ENCODE measurements at regions not wholly inside any gene's neighbourhood (a gene's known extent, or its start where the extent isn't known, plus 50 kb on each side); places are given as distances from the start of the nearest gene placed in this dataset.
A peak's percentile ranks its signal among the peaks of the same experiment; 100 is the strongest.

DNA sequence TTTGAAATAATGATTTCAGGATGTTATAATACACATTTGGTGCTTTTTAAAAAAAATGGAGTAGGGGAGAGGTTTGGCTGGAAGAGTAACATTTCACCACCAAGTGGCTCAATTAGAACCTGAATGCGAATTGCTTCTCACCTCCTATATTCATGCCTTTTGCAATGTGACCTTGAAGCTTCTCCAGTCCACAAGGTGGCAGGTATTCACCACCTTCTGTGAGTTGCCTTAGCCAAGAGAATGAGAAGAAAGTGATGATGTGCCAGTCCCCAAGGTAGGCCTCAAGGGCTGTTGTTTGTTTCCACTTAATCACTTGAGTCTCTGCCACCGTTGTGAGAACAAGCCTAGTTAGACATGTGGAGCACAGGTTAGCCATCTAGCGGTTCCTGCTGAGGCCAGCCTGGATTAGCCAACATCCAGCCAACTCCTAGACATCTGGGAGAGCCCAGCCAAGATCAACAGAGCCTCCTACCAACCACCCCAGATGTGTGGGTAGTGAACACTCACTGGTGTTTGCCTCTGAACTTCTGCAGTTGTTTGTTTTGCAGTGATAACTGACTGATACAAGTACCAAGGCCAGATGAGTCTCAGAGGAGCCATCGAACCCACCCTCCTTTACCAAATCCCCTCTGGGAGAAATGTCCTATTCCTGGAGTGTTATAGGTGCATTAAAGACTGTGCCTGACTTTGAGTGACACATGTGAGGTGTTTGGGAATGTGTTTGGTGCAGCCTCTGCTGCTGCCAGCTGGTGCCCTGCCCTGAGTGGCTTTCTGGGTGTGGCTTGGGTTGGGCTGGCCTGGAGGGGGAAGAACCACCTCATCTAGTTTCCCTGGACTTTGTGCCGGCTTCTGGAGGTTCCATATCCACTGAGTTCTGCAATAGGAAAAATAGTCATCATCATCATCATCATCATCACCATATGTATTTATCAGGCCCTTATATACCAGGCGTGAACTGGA lies 132.5 kb upstream of the RFLNA start:
- no peak for DNase-seq

DNA sequence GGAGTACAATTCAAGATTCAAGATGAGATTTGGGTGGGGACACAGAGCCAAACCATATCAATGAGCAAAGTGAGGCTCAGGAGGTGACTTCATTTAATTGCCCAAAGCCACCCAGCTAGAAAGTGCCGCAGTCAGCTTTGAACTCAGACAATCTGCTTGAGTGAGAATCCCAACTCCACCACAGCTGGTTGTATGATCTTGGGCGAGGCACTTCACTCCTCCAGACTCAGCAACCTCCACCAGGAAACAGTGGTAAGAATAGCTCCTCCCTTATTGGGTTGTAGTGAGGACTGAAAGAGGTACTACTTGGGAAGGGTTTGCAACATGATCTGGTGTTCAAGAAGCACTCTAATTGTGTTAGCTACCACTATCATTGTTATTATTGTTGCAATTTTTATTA lies 129.2 kb upstream of the RFLNA start:
- DNase-seq = no peak

DNA sequence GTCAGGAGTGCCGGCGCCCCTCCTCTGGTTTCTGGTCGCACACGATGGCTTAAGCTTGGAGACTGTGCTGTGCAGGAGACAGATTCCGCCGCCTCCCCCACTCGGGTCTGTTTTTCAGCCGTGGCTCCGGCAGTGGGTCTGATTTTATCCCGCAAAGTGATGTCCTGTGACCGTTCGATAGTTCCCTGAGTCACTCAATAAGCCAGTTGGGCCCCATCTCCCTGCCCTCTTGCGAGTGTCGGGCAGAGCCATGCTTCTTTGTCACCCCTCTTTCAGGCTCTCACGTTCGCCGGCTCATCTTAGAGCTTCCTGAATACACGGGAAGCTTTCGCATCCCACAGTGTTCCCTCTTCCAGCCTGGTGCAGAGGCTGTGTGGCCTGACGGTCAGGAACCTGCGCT lies 127.8 kb upstream of the RFLNA start:
- DNase-seq = no peak

DNA sequence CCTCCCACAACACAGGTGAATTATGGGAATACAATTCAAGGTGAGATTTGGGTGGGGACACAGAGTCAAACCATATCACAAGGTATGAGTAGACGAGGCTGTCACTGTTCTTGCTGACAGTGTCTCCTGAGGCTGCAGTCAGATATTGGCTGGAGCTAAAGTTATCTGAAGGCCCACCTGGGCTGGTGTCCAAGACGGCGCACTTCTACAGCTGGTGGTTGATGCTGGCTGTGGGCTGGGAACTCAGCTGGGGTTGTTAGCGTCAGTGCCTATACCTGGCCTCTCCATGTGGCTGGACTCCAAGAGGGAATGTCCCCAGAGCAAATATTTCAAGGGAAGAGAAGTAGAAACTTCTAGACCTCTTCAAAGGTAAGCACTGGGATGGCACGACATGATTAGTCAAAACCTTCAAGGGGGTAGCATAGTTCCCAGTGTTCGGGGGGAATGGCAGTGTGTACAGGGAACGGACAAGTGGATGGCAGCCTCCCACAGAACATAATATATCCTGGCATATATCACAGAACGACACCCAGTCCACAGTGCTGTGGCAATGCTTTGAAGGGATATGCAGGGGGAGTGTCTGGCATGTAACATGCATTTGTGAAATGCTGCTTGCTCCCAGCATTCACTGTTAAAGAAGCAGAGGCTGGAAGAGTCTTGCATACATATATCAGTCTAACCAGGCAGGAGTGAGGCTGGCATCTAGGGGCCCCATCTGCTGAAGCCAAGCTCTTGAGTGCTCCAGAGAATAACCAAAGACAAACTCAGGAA lies 126.7 kb upstream of the RFLNA start:
- DNase-seq = no peak

DNA sequence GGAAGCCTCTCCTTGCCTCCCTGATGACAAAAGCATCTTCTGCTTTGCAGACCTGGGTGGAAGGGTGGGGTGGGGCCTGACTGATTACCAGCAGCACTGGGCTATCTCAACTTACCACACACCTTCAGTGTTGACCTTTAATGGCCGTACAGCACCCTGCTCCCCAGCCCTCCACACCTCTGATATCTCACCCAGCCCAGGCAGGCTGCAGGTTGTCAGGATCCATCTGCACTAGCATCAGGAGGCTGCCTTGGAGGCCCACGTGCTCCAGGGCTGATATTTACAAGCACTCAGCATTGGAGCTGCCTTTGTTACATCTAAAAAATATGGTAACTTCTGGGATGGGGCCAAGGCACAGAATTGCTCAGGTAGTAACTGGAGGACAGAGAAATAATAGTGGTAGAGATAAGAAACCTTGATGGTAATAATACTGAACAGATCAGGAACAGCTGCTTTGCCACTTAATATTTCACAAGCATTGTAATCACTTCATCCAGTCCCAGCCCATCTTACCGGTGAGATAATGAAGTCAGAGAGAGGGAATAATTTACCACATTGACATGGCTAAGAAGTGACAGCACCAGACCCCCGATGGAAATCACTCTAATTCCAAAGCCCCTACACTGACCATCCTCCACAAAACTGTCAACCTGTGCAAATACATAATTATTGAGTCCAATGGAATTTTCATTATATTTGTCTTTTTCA lies 125.2 kb upstream of the RFLNA start:
- DNase-seq = no peak

DNA sequence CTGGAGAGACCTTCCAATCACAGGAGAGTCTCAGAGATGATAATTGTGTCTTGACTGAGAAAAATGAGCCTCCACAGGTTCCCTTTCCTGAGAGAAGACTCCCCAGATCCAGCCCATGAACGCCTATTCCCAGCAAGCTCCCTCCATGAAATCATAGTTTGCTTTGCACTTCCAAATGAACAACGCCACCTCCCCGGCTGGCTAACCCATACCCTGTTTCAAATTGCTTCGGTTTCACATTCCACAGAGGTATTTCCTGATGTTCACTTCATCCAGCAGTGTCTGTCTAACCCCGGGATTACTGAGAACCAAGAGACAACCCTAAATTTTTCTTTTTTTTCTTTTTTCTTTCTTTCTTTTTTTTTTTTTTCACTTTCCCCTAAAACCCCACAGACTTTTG lies 124.1 kb upstream of the RFLNA start:
- no peak for DNase-seq

DNA sequence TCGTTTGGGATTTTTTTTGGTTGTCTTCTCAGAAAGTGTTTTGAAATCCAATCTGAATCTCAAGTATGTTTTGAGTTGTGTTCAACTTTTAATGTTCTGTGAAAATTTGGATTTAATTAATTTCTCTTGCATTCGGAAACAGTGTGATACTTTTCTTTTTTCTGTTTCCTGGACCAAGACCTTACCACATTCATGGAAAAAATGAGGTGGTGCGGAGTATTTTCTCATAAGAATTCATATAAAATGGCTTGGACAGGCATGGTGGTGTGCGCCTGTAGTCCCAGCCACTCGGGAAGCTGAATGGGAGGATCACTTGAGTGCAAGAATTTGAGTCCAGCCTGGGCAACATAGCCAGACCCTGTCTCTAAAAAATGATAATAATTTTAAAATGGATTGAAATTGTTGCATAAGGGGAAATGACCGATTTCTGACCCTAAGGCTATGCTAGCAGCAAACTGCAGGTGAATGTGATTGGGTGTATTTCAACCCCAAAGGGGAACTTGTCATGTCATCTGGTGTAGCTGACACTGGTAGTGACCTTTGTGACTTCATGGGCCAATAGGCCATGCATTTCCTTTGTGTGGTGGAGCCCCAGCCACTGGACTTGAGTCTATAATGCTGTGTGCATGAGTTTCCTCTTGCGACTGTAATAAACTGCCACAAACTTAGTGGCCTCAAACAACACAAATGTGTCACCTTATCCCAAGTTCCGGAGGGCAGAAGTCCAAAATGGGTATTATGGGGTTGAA lies 123.5 kb upstream of the RFLNA start:
- no peak for DNase-seq

DNA sequence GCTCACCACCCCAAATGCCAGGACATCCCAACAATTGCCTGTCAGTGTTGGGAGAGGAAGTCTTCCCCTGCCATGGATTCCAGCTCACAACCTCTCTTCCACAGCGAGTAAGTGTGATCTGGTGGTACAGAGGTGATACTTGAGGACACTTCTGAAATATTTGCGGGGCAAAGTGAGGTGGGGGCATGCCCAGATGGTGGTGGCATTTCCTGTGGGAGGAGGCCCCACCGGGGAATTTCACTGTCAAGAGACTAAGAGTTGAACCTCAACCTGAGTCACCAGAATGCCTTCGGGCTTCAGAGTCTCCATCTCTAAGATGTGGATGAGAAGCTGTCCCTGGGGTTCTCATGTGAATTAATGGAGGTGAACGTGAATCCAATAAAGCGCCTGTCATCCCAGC lies 122.3 kb upstream of the RFLNA start:
- DNase-seq = no peak

DNA sequence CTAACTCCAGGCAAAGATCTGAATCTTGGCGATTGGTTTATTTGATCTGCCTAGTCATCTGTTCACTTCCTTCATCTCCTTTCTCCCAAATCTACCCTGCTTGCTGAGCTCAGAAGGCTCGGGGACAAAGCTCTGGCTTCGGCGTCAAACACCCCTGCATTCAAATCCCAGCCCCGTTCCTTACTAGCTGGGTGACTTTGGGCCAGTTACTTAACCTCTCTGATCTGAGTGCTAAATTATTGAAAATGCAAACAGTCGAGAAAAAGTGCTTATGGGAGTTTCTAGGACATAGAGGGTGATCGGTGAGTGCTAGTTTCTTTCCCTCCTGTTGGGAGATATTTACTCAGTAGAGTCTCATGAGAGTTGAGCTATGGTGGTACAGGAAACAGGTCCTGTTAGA lies 121.2 kb upstream of the RFLNA start:
- DNase-seq = no peak

DNA sequence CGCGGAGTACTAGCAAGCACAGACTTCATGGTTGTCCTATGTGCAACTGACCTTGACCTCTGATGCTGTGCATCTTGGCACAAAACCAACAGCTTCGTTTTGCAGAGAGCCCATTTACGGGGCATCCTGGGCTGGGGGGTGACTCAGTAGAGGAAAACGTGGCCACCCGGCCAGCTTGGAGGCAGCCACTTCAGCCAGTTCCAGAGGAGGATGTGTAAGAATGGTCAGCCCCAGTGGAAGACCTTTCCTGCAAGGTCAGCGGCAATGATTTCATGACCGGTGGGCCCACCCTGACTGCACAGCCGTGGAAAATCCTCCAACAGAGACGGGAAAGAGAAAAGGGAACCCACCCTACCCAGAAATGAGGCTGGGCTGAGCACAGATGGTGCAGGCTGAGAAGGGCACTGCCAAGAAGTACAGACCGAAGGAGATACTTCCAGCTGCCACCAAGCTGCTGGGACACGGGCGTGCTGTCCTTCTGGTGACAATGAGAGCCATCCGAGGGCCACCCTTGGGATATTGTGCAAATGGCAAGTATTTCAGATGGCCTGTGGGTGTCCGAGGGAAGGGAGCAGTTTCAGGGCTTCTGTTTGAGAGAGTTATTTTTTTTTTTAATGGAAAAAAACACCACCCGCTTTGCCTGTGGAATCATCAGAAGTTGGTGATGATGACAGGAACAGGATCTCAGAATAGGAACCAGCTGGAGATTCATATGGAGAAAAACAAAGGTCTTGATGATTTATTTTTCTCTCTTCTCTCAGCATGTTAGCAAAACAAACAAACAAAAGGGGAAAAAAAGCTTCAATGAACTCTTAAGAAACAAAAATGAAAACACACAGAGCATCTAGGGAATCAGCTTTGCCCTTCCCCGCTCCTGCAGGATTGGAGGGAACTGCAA lies 120.2 kb upstream of the RFLNA start:
- no peak for DNase-seq

DNA sequence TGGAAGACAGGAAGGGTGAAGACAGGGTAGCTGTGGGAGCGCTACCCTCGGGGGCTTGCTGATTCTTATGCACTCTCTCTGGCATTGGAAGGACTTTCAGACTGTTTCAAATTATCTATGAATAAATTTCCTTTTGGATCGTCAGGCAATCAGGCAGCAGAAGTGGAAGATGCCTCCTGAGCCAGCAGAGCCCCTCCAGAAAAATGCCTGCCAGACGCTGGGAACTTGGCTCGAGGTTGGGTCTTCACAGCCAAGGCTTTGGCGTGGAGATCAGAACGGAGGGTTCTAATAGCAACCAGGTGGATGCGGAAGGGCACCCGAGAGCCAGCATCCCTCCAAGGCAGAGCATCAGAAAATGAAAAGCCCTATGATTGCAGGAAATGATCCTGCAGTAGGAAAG lies 119.2 kb upstream of the RFLNA start:
- DNase-seq = no peak

DNA sequence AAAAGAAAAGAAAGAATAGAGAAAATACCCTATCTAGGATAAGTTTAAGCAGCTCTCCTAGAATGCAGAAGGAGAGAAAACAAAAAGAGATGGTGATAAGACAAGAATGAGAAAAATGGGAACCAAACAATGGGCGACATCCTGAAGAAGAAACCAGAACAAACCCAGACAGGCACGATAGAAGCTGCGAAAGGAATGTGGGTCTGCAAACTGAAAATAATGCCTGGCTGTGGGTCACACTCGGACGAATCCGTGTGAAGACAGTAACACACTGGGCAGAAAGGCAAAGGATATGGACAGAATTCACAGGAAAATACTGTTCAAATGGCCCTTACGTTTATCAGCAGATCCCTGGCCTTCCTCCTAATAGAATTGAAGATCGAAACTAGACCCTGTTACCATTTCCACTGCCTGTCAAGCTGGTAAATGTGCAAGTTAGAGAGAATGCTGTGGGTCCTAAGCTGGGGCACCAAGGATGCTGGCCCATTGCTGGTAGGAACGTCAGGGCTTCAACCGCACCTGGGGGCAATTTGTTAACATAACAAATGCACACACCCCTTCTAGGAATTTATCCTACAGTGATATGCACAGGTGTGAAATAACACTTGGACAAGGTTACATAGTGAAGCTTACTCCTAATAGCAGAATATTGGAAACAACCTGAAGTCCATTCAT lies 117.5 kb upstream of the RFLNA start:
- DNase-seq = no peak

DNA sequence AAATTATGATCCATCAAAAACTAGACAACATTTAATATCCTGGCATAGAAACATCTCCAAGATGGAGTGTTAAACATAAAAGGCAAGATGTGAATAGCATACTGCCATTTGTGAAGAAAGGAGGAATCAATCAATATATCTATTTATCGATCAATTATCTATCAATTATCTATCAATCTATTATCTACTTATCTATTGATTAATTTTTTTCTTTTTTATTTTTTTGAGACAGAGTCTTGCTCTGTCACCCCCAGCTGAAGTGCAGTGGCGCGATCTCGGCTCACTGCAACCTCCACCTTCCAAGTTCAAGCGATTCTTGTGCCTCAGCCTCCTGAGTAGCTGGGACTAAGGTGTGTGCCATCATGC lies 117.0 kb upstream of the RFLNA start:
- no peak for DNase-seq

DNA sequence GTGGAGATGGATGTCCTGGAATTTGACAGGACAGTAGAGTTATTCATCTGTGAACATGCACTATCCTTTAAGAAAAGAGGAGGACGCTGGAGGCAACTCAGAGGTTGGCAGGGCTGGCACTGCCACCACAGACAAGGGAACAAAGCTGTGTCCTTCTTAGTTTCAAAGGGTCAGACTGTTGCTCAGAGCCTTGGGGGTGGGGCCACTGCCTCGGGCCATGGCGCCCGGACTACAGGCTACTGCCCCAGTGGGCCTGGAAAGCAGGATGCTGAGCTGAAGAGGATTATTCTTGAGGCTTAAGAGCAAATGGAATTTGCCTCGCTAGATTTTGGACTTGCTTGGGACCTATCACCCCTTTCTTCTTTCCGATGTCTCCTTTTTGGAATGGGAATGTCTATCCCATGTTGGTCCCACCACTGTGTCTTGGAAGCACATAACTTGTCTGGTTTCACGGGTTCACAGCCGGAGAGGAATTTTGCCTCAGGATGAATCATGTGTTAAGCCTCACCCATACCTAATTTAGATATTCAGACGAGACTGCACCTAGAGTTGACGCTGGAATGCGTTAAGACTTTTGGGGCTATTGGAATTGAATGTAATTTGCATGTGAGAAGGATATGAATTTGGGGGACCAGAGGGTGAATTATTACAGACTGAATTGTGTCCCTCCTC lies 114.8 kb upstream of the RFLNA start:
- no peak for DNase-seq

DNA sequence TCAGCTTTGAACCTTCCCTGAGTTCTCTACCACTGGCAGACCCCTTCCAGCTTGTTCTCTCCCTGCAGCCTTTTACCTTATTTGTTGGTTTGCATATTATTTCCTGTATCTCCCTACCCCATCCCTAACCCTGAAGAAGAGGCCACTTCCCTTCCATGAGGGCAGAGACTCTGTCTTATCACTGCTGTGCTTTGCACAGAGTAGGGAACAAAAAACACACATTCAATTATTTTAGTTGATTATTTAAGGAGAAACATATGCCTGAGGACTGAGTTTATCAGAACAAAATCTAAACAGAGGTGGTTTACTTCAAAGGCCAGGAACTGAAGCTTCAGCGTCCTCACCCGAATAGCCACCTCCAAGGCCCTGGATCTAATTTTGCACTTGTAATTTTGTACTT lies 111.7 kb upstream of the RFLNA start:
- no peak for DNase-seq

DNA sequence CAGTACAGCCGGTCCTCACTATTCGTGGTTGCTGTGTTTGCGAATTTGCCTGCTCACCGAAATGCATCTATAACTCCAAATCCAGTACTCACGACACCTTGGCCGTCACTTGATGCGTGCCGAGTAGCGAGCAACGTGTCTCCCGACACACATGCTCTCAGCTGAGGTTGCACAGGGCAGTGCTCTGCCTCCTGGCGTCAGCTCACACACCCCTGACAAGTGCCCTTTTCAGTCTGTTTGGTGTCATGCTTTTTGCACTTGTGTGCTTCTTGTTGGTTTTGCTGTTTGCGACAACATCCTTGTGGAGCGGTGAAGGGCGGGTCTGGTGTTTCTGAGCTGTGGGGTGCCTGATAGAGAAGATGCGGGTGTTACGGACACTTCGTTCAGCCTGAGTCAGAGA lies 110.4 kb upstream of the RFLNA start:
- no peak for DNase-seq

DNA sequence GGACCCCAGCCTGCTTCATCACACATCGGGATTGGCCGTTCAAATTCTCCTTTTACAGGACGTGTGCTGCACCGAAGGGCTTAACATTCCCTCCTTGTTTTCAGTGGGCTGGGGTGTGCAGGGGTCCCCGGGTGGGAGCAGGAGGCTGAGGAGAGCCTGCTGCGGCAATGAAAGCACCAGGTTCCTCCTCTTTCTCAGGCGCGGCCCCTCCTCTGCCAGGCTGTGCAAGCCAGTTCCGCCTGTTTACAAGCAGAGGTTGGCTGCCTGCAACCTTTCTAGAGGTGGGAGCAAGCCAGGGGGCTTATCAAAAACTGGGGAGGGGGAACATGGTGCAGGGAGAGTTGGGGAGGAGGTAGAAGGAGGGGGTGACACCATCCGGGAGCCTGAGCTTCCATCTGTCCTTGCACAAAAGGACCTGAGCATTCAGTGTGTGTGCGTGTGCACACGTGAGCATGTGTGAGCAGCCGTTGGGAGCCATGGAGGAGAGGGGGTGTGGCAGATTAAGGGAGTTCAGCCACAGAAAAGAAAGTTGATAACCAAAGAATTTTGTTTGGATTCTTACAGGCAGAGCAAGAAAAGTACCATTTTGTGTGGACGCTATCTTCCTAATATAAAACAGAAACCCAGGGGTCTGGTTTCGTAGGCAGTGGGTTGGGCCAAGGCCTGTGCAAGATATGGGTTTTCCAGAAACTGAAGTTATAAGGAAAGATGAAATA lies 108.8 kb upstream of the RFLNA start:
- DNase-seq = no peak

DNA sequence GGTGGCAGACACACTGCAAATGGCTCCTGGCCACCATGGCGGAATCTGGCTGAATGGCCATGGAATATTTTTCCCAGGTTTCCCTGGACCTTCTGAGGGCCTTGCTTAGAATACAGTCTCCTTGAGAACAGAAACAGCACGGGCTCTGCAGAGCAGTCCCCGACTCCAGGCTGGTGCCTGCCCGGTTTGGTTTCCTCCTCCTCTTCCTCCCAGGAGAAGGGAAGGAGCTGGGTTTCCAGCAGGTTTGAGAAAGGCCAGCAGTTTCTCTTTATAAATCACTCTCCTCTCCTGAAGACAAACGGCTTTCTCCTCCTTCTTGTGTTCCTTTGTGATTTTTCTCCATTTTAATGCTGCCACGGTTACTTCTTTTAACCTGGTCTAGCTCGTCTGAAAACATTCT lies 106.8 kb upstream of the RFLNA start:
- no peak for DNase-seq

DNA sequence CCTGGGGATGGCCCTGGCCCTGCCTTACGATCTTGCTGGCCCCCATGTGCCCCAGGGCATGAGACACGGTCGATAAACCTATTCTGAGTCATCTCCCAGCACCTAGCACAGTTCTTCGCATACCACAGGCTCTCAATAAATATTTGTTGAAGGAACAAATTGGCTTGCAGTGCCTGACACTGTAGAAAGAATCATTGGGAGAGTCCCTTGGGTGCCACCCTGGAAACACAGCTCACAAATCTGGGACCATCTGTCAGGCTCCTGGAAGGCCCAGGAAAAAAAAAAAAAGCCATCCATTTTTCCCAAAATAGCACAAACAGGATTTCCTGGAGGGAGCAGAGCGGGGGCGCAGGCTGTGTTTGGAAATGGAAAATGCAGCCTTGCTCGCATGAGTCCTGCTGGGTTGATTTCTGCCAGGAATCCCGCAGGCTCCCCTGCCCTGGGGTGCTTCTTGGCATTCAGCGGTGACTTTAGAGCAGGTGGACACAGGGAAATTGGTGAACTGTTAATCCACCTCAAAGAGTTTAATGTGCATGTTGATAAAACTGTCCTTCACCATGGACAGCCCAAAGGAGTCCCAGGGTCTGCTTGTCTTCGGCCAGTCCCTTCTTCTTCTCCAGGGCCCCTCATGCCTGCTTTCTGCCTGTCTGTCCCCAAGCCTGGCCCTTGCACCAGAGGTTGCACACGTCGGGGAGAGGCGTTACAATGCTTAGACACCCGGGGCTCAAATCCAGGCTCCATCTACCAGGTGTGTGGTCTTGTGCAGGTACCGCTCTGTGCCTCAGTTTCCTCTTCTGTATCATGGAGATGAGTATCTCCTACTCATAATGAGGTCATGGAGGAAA lies 106.1 kb upstream of the RFLNA start:
- peak in 1 of 2 experiments; percentile 33 for DNase-seq
